Parathyroid adenoma (tissue), 2 donors: ENCODE measurements at regions not wholly inside any gene's neighbourhood (a gene's known extent, or its start where the extent isn't known, plus 50 kb on each side); places are given as distances from the start of the nearest gene placed in this dataset.

Source experiments
- H2AFZ ChIP-seq: fragments of 300-600 bp; sonication (generic); one replicate; pipeline ENCODE4 v1.7.0; 2017; ENCODE audit warnings: antibody characterized with exemption, mild to moderate bottlenecking
- H3K27ac ChIP-seq: fragments of 300-600 bp; sonication (generic); one replicate; pipeline ENCODE4 v1.7.0; 2017
- H3K27me3 ChIP-seq: fragments of 300-600 bp; sonication (generic); one replicate; pipeline ENCODE4 v1.7.0; 2017; ENCODE audit warnings: low read length; ENCODE audit not compliant: control insufficient read depth, insufficient read depth
- H3K36me3 ChIP-seq: fragments of 300-600 bp; sonication (generic); one replicate; pipeline ENCODE4 v1.7.0; 2017; ENCODE audit warnings: low read length; ENCODE audit not compliant: control insufficient read depth, insufficient read depth
- H3K4me1 ChIP-seq: fragments of 300-600 bp; sonication (generic); one replicate; pipeline ENCODE4 v1.7.0; 2017; ENCODE audit warnings: control low read depth
- H3K4me2 ChIP-seq: fragments of 300-600 bp; sonication (generic); one replicate; pipeline ENCODE4 v1.7.0; 2017; ENCODE audit warnings: low read length
- H3K4me3 ChIP-seq: fragments of 300-600 bp; sonication (generic); one replicate; pipeline ENCODE4 v1.7.0; 2017; ENCODE audit warnings: low read depth, low read length
- H3K79me2 ChIP-seq: fragments of 300-600 bp; sonication (generic); one replicate; pipeline ENCODE4 v1.7.0; 2017; ENCODE audit warnings: control low read depth
- H3K9ac ChIP-seq: fragments of 300-600 bp; sonication (generic); one replicate; pipeline ENCODE4 v1.7.0; 2017; ENCODE audit warnings: mild to moderate bottlenecking
- H3K9me3 ChIP-seq: fragments of 300-600 bp; sonication (generic); one replicate; pipeline ENCODE4 v1.7.0; 2017; ENCODE audit warnings: low read length; ENCODE audit not compliant: control insufficient read depth
- CTCF ChIP-seq: fragments of 300-600 bp; sonication (generic); IDR thresholded peaks from one replicate; pipeline ENCODE4 v1.7.0; 2017; ENCODE audit warnings: antibody characterized with exemption, mild to moderate bottlenecking
- donor health status: primary hyperparathyroidism.

- H3K9ac ChIP-seq: no peak overlapping the region
- no peaks in the 10 kb centered on the region for H3K9me3 ChIP-seq
- no peaks in the 10 kb centered on the region for H3K4me1 ChIP-seq
- no peaks in the 10 kb centered on the region for H3K36me3 ChIP-seq
- H3K79me2 ChIP-seq: no peaks in the 10 kb centered on the region
- no peak overlapping the region for H3K4me2 ChIP-seq
- H3K27ac ChIP-seq: no peak overlapping the region
- no peaks in the 10 kb centered on the region for H3K27me3 ChIP-seq
- H3K4me3 ChIP-seq: no peak overlapping the region
- H2AFZ ChIP-seq: no peak overlapping the region
- TF ChIP-seq CTCF: no peak
Observed at GRCh38 chr9:18002718-18003438, 424.0 kb downstream of the SH3GL2 start.

GRCh38 chr9:18006591-18006990 lies 427.7 kb downstream of the SH3GL2 start:
- TF ChIP-seq CTCF: no peak
- Histone ChIP-seq H3K27me3 (no peaks in the 10 kb centered on the region), H3K4me1 (no peaks in the 10 kb centered on the region), H3K9ac (no peak overlapping the region), H3K4me3 (no peak overlapping the region), H3K9me3 (no peaks in the 10 kb centered on the region), H3K36me3 (no peaks in the 10 kb centered on the region), H3K4me2 (no peak overlapping the region), H2AFZ (no peak overlapping the region), H3K27ac (no peak overlapping the region), H3K79me2 (no peaks in the 10 kb centered on the region)

- H3K27ac ChIP-seq: no peak overlapping the region
- no peaks in the 10 kb centered on the region for H3K36me3 ChIP-seq
- H3K79me2 ChIP-seq: no peaks in the 10 kb centered on the region
- no peak overlapping the region for H3K4me2 ChIP-seq
- TF ChIP-seq CTCF: no peak
- H2AFZ ChIP-seq: no peak overlapping the region
- H3K9me3 ChIP-seq: no peaks in the 10 kb centered on the region
- H3K27me3 ChIP-seq: no peaks in the 10 kb centered on the region
- no peak overlapping the region for H3K4me3 ChIP-seq
- H3K9ac ChIP-seq: no peak overlapping the region
- H3K4me1 ChIP-seq: no peaks in the 10 kb centered on the region
Observed at GRCh38 chr9:18007621-18008020, 428.8 kb downstream of the SH3GL2 start.

GRCh38 chr9:18009902-18010301 lies 431.0 kb downstream of the SH3GL2 start:
- H3K9me3 ChIP-seq: no peaks in the 10 kb centered on the region
- no peak overlapping the region for H3K4me2 ChIP-seq
- H3K4me1 ChIP-seq: no peaks in the 10 kb centered on the region
- H3K36me3 ChIP-seq: no peaks in the 10 kb centered on the region
- H3K9ac ChIP-seq: no peak overlapping the region
- H2AFZ ChIP-seq: no peak overlapping the region
- no peak overlapping the region for H3K4me3 ChIP-seq
- H3K27ac ChIP-seq: no peak overlapping the region
- no peaks in the 10 kb centered on the region for H3K79me2 ChIP-seq
- TF ChIP-seq CTCF: no peak
- H3K27me3 ChIP-seq: no peaks in the 10 kb centered on the region

GRCh38 chr9:18010492-18010891 lies 431.6 kb downstream of the SH3GL2 start:
- H3K27me3 ChIP-seq: no peaks in the 10 kb centered on the region
- no peak overlapping the region for H3K27ac ChIP-seq
- H3K4me1 ChIP-seq: no peaks in the 10 kb centered on the region
- no peak overlapping the region for H2AFZ ChIP-seq
- H3K4me2 ChIP-seq: no peak overlapping the region
- no peak for TF ChIP-seq CTCF
- no peaks in the 10 kb centered on the region for H3K9me3 ChIP-seq
- H3K9ac ChIP-seq: no peak overlapping the region
- H3K79me2 ChIP-seq: no peaks in the 10 kb centered on the region
- H3K4me3 ChIP-seq: no peak overlapping the region
- no peaks in the 10 kb centered on the region for H3K36me3 ChIP-seq
